H9 (cell line): ENCODE measurements at regions not wholly inside any gene's neighbourhood (a gene's known extent, or its start where the extent isn't known, plus 50 kb on each side); places are given as distances from the start of the nearest gene placed in this dataset.

Experiments
- DNase-seq: peaks from one replicate; pipeline ENCODE4 v3.0.0-alpha.2; 2017
- H2AFZ ChIP-seq: one replicate; pipeline ENCODE4 v1.6.1; 2013; ENCODE audit warnings: mild to moderate bottlenecking, low read length, control low read depth, moderate library complexity
- H2AK5ac ChIP-seq: 2 replicates; pipeline ENCODE4 v1.6.1; 2013; ENCODE audit warnings: low read length, control low read depth, mixed read lengths; ENCODE audit not compliant: insufficient read length
- H2BK120ac ChIP-seq: one replicate; pipeline ENCODE4 v1.6.1; 2013; ENCODE audit warnings: low read depth, mild to moderate bottlenecking, low read length, control low read depth, inconsistent platforms; ENCODE audit not compliant: poor library complexity, severe bottlenecking
- H2BK12ac ChIP-seq: 2 replicates; pipeline ENCODE4 v1.6.1; 2013; ENCODE audit warnings: low read length, control low read depth, mixed read lengths, low read depth; ENCODE audit not compliant: insufficient read length
- H2BK15ac ChIP-seq: 2 replicates; pipeline ENCODE4 v1.6.1; 2013; ENCODE audit warnings: low read depth, low read length, control low read depth
- H2BK20ac ChIP-seq: one replicate; pipeline ENCODE4 v1.6.1; 2013; ENCODE audit warnings: low read depth, mild to moderate bottlenecking, low read length, control low read depth, inconsistent platforms; ENCODE audit not compliant: poor library complexity, severe bottlenecking
- H2BK5ac ChIP-seq: 2 replicates; pipeline ENCODE4 v1.6.1; 2013; ENCODE audit warnings: low read length, control low read depth, mixed read lengths; ENCODE audit not compliant: insufficient read length
- H3K14ac ChIP-seq: 2 replicates; pipeline ENCODE4 v1.6.1; 2013; ENCODE audit warnings: low read length, control low read depth; ENCODE audit not compliant: insufficient read depth
- H3K18ac ChIP-seq: 2 replicates; pipeline ENCODE4 v1.6.1; 2013; ENCODE audit warnings: low read depth, mild to moderate bottlenecking, mixed read lengths, low read length, control low read depth; ENCODE audit not compliant: insufficient read length
- H3K23ac ChIP-seq: 2 replicates; pipeline ENCODE4 v1.6.1; 2013; ENCODE audit warnings: low read length, control low read depth, mixed read lengths, low read depth; ENCODE audit not compliant: insufficient read length
- H3K23me2 ChIP-seq: 2 replicates; pipeline ENCODE4 v1.6.1; 2013; ENCODE audit warnings: low read depth, mild to moderate bottlenecking, mixed read lengths, low read length, control low read depth; ENCODE audit not compliant: insufficient read length, poor library complexity, severe bottlenecking
- H3K27ac ChIP-seq: 2 replicates; pipeline ENCODE4 v1.5.1; 2013; ENCODE audit warnings: low read length, control low read depth, mixed read lengths, low read depth; ENCODE audit not compliant: insufficient read length
- H3K27me3 ChIP-seq: 2 replicates; pipeline ENCODE4 v1.6.1; 2013; ENCODE audit warnings: low read length, control low read depth, inconsistent platforms; ENCODE audit not compliant: insufficient read depth
- H3K4ac ChIP-seq: 2 replicates; pipeline ENCODE4 v1.6.1; 2013; ENCODE audit warnings: low read depth, mild to moderate bottlenecking, control low read depth, inconsistent platforms, low read length, moderate library complexity
- H3K4me1 ChIP-seq: 2 replicates; pipeline ENCODE4 v1.6.1; 2013; ENCODE audit warnings: low read length, control low read depth, inconsistent platforms; ENCODE audit not compliant: insufficient read depth
- H3K4me2 ChIP-seq: 2 replicates; pipeline ENCODE4 v1.6.1; 2013; ENCODE audit warnings: low read length, control low read depth, mixed read lengths; ENCODE audit not compliant: insufficient read length, insufficient read depth
- H3K56ac ChIP-seq: 2 replicates; pipeline ENCODE4 v1.6.1; 2013; ENCODE audit warnings: low read depth, mild to moderate bottlenecking, mixed read lengths, low read length, control low read depth; ENCODE audit not compliant: insufficient read length
- H3K79me1 ChIP-seq: 2 replicates; pipeline ENCODE4 v1.6.1; 2013; ENCODE audit warnings: low read depth, mild to moderate bottlenecking, moderate library complexity, low read length, control low read depth, inconsistent platforms; ENCODE audit not compliant: insufficient read depth, poor library complexity, severe bottlenecking
- H3K79me2 ChIP-seq: 2 replicates; pipeline ENCODE4 v1.6.1; 2013; ENCODE audit warnings: low read length, control low read depth, inconsistent platforms; ENCODE audit not compliant: insufficient read depth
- H3K9ac ChIP-seq: 2 replicates; pipeline ENCODE4 v1.6.1; 2013; ENCODE audit warnings: low read length, control low read depth, mixed read lengths; ENCODE audit not compliant: insufficient read length; ENCODE audit errors: extremely low read depth
- H3K9me3 ChIP-seq: one replicate; pipeline ENCODE4 v1.6.1; 2013; ENCODE audit warnings: low read depth, low read length, inconsistent platforms; ENCODE audit not compliant: control insufficient read depth
- H3T11ph ChIP-seq: one replicate; pipeline ENCODE4 v1.6.1; 2013; ENCODE audit warnings: mild to moderate bottlenecking, low read length, control low read depth, inconsistent platforms
- H4K20me1 ChIP-seq: one replicate; pipeline ENCODE4 v1.6.1; 2013; ENCODE audit not compliant: control insufficient read depth, insufficient read length, insufficient read depth
- H4K5ac ChIP-seq: 2 replicates; pipeline ENCODE4 v1.6.1; 2013; ENCODE audit warnings: low read depth, mild to moderate bottlenecking, mixed read lengths, low read length, control low read depth; ENCODE audit not compliant: insufficient read length
- H4K8ac ChIP-seq: replicated peaks from 2 replicates; pipeline ENCODE4 v1.6.1; 2013; ENCODE audit warnings: low read length, control low read depth, mixed read lengths, low read depth; ENCODE audit not compliant: insufficient read length
- H4K91ac ChIP-seq: 2 replicates; pipeline ENCODE4 v1.6.1; 2013; ENCODE audit warnings: low read depth, mild to moderate bottlenecking, moderate library complexity, mixed read lengths, low read length, control low read depth; ENCODE audit not compliant: insufficient read length
- H3K27ac Mint-ChIP-seq, 3 experiments: 2 replicates in 2 of 3; 3 replicates in 1 of 3; pipeline ENCODE4 v1.8.0; 2020 to 2021; ENCODE audit warnings: mixed read lengths in 3 of 3, mild to moderate bottlenecking in 1 of 3, moderate library complexity in 1 of 3
- H3K27me3 Mint-ChIP-seq: 2 replicates; pipeline ENCODE4 v1.8.0; 2021; ENCODE audit warnings: low read depth, mild to moderate bottlenecking, moderate library complexity, mixed read lengths
- H3K36me3 Mint-ChIP-seq, 3 experiments: 2 replicates in 2 of 3; 3 replicates in 1 of 3; pipeline ENCODE4 v1.8.0; 2020 to 2021; ENCODE audit warnings: low read depth in 3 of 3, mixed read lengths in 3 of 3; ENCODE audit not compliant: insufficient read depth in 1 of 3
- H3K4me1 Mint-ChIP-seq, 2 experiments: 2 replicates each; pipeline ENCODE4 v1.8.0; 2020; ENCODE audit warnings: mixed read lengths in 2 of 2
- H3K4me3 Mint-ChIP-seq, 2 experiments: 2 replicates in 1 of 2; 3 replicates in 1 of 2; pipeline ENCODE4 v1.8.0; 2020 to 2021; ENCODE audit warnings: mild to moderate bottlenecking in 2 of 2, mixed read lengths in 2 of 2, moderate library complexity in 1 of 2
- H3K9me3 Mint-ChIP-seq, 2 experiments: 2 replicates in 1 of 2; 3 replicates in 1 of 2; pipeline ENCODE4 v1.8.0; 2020; ENCODE audit warnings: mild to moderate bottlenecking in 2 of 2, mixed read lengths in 2 of 2, moderate library complexity in 1 of 2
- WGBS: extraction: QIAGEN DNeasy Blood & Tissue Kit; methylation state at CpG from one replicate; pipeline ENCODE4 v1.1.7; 2013; ENCODE audit warnings: missing lambda C conversion rate, low lambda C conversion rate, mixed read lengths; ENCODE audit not compliant: insufficient read length; ENCODE audit errors: extremely low coverage; 5-methylcytosine and 5-hydroxymethylcytosine counted together
- TF ChIP-seq, protein P1 (sequence below): fragments of 200-600 bp; sonication (generic); conservative IDR thresholded peaks from 3 replicates; pipeline ENCODE4 v1.8.0; 2021; ENCODE audit warnings: antibody characterized with exemption, mild to moderate bottlenecking

DNA sequence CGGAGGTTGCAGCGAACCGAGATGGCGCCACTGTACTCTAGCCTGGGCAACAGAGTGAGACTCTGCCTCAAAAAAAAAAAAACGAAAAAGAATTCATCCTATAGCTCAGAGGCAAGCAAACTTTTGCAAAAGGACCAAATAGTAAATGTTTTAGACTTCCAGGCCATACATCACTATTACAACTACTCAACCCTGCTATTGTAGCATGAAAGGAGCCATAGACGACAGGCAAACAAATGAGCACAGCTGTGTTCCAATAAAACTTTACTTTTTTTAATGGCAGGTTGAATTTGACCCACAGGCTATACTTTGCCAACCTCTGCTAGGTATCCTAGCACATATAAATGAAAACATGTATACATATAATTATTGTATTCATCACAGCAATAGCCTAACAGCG lies 58.9 kb upstream of the SLC30A5 start:
- no peak overlapping the region for H2BK12ac ChIP-seq
- Mint-ChIP-seq H3K4me3 (no peak overlapping the region; a peak in 1 of 5 replicates), H3K27me3 (no peaks in the 10 kb centered on the region), H3K4me1 (no peaks in the 10 kb centered on the region), H3K9me3 (peaks cover 0 to 6% of the 10 kb centered on the region in 2 experiments; a peak in 2 of 5 replicates), H3K27ac (no peak overlapping the region), H3K36me3 (no peaks in the 10 kb centered on the region)
- H3K4me1 ChIP-seq, result no peaks in the 10 kb centered on the region
- H3K9ac ChIP-seq, result no peak overlapping the region
- H3K23me2 ChIP-seq, result no peaks in the 10 kb centered on the region
- no peak overlapping the region for H3K14ac ChIP-seq
- no peak overlapping the region for H3K56ac ChIP-seq
- TF ChIP-seq, protein P1, sequence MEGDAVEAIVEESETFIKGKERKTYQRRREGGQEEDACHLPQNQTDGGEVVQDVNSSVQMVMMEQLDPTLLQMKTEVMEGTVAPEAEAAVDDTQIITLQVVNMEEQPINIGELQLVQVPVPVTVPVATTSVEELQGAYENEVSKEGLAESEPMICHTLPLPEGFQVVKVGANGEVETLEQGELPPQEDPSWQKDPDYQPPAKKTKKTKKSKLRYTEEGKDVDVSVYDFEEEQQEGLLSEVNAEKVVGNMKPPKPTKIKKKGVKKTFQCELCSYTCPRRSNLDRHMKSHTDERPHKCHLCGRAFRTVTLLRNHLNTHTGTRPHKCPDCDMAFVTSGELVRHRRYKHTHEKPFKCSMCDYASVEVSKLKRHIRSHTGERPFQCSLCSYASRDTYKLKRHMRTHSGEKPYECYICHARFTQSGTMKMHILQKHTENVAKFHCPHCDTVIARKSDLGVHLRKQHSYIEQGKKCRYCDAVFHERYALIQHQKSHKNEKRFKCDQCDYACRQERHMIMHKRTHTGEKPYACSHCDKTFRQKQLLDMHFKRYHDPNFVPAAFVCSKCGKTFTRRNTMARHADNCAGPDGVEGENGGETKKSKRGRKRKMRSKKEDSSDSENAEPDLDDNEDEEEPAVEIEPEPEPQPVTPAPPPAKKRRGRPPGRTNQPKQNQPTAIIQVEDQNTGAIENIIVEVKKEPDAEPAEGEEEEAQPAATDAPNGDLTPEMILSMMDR, result no peak
- H2BK120ac ChIP-seq, result no peak overlapping the region
- no peak overlapping the region for H3K4me2 ChIP-seq
- no peak overlapping the region for H3K27ac ChIP-seq
- no peak overlapping the region for H3T11ph ChIP-seq
- no peak overlapping the region for H4K5ac ChIP-seq
- H3K27me3 ChIP-seq, result no peaks in the 10 kb centered on the region
- no peak overlapping the region for H2AK5ac ChIP-seq
- no peak overlapping the region for H3K23ac ChIP-seq
- no peak overlapping the region for H2BK5ac ChIP-seq
- H4K8ac ChIP-seq, result no peak overlapping the region
- H2BK20ac ChIP-seq, result no peak overlapping the region
- no peak overlapping the region for H4K91ac ChIP-seq
- H4K20me1 ChIP-seq, result no peaks in the 10 kb centered on the region
- H3K79me2 ChIP-seq, result no peaks in the 10 kb centered on the region
- H3K79me1 ChIP-seq, result no peaks in the 10 kb centered on the region
- DNase-seq, result no peak
- H3K18ac ChIP-seq, result no peak overlapping the region
- H2BK15ac ChIP-seq, result no peak overlapping the region
- H3K9me3 ChIP-seq, result no peaks in the 10 kb centered on the region
- no CpG with 5 or more reads among the region's 7 CpGs for WGBS
- H2AFZ ChIP-seq, result no peak overlapping the region
- no peak overlapping the region for H3K4ac ChIP-seq
